ENCODE measurements at regions not wholly inside any gene's neighbourhood (a gene's known extent, or its start where the extent isn't known, plus 50 kb on each side); places are given as distances from the start of the nearest gene placed in this dataset.

GRCh38 chr9:4430432-4431261 is 59.6 kb upstream of the SLC1A1 start:
- Histone ChIP-seq H2AFZ (ENCODE audit: low read depth) (no peak overlapping the region), H3K79me2 (ENCODE audit: insufficient read depth) (no peaks in the 10 kb centered on the region), H3K27ac (ENCODE audit: low read depth in 2 of 2, low read length in 1 of 2) (no peak overlapping the region), H3K36me3 (replicated peaks in 1 of 2; ENCODE audit: control insufficient read depth in 1 of 2, insufficient read depth in 2 of 2, low read length in 1 of 2) (no peaks in the 10 kb centered on the region), H3K9me3 (no peaks in the 10 kb centered on the region), H3K27me3 (ENCODE audit: insufficient read depth) (no peaks in the 10 kb centered on the region), H3K4me2 (no peak overlapping the region), H4K20me1 (ENCODE audit: insufficient read depth) (no peaks in the 10 kb centered on the region), H3F3A (replicated peaks; ENCODE audit: insufficient read depth) (no peaks in the 10 kb centered on the region), H3K4me1 (ENCODE audit: control insufficient read depth in 1 of 2, insufficient read depth in 2 of 2, low read depth in 1 of 2, low read length in 1 of 2) (no peaks in the 10 kb centered on the region), H3K9ac (no peak overlapping the region), H3K4me3 (ENCODE audit: low read depth in 2 of 2, low read length in 1 of 2) (no peak overlapping the region), H3K9me2 (no peaks in the 10 kb centered on the region)
- no peak for TF ChIP-seq CHD2 (IDR thresholded peaks at IDR 0.05; ENCODE audit: low read length, partially characterized antibody)
- POLR2A ChIA-PET, result no interaction called here
- 51% methylated on average over 3 of the region's 3 CpGs for WGBS (ENCODE audit: low lambda C conversion rate)
- no peak for DNase-seq
- CTCF ChIA-PET, result interaction anchor here (1.0 to 1.4 kb wide), 3 partner anchors 55 to 174 kb away, joined by 3 read pairs; no protein-coding TSS in a partner anchor

- 51% methylated on average over 3 of the region's 4 CpGs for WGBS (ENCODE audit: low lambda C conversion rate)
These were observed 64.8 kb upstream of the SLC1A1 start for GRCh38 chr9:4425319-4426045.

More at GRCh38 chr9:4425319-4426045, 64.8 kb upstream of the SLC1A1 start:
- Histone ChIP-seq H3K4me2 (no peak overlapping the region), H3K9me3 (no peaks in the 10 kb centered on the region), H3K4me1 (ENCODE audit: control insufficient read depth in 1 of 2, insufficient read depth in 2 of 2, low read depth in 1 of 2, low read length in 1 of 2) (no peaks in the 10 kb centered on the region), H3K9me2 (no peaks in the 10 kb centered on the region), H3K9ac (no peak overlapping the region), H3K79me2 (ENCODE audit: insufficient read depth) (no peaks in the 10 kb centered on the region), H2AFZ (ENCODE audit: low read depth) (no peak overlapping the region), H3F3A (replicated peaks; ENCODE audit: insufficient read depth) (no peaks in the 10 kb centered on the region), H4K20me1 (ENCODE audit: insufficient read depth) (no peaks in the 10 kb centered on the region), H3K27me3 (ENCODE audit: insufficient read depth) (no peaks in the 10 kb centered on the region), H3K4me3 (ENCODE audit: low read depth in 2 of 2, low read length in 1 of 2) (no peak overlapping the region), H3K27ac (ENCODE audit: low read depth in 2 of 2, low read length in 1 of 2) (no peak overlapping the region), H3K36me3 (replicated peaks in 1 of 2; ENCODE audit: control insufficient read depth in 1 of 2, insufficient read depth in 2 of 2, low read length in 1 of 2) (no peaks in the 10 kb centered on the region)
- CTCF ChIA-PET, result interaction anchor here (0.8 kb wide), 1 partner anchor 9 kb away, joined by 3 read pairs; no protein-coding TSS in a partner anchor
- DNase-seq, result no peak
- POLR2A ChIA-PET, result no interaction called here
- TF ChIP-seq USF1 (IDR thresholded peaks at IDR 0.05; ENCODE audit: borderline replicate concordance, low read depth) (no peak), YY1 (IDR thresholded peaks at IDR 0.05; ENCODE audit: low read depth) (no peak), FOSL2 (IDR thresholded peaks at IDR 0.05; ENCODE audit: borderline replicate concordance, low read depth) (no peak), TEAD4 (IDR thresholded peaks at IDR 0.05; ENCODE audit: borderline replicate concordance, insufficient read depth) (no peak), CHD2 (IDR thresholded peaks at IDR 0.05; ENCODE audit: low read length, partially characterized antibody) (no peak), CTCF (IDR thresholded peaks at IDR 0.05) (no peak), EP300 (IDR thresholded peaks at IDR 0.05; ENCODE audit: borderline replicate concordance in 1 of 2, low read depth in 1 of 2, low read length in 1 of 2) (no peak), SIN3A (IDR thresholded peaks at IDR 0.05; ENCODE audit: borderline replicate concordance, low read depth, low read length) (no peak), REST (IDR thresholded peaks at IDR 0.05; ENCODE audit: low read depth, low read length) (no peak), EZH2phosphoT487 (IDR thresholded peaks at IDR 0.05; ENCODE audit: borderline replicate concordance, low read depth) (no peak), MXI1 (IDR thresholded peaks at IDR 0.05; ENCODE audit: low read depth, low read length) (no peak), PBX3 (IDR thresholded peaks at IDR 0.05) (no peak), RFX5 (IDR thresholded peaks at IDR 0.05; ENCODE audit: low read length) (no peak), MEF2A (IDR thresholded peaks at IDR 0.05; ENCODE audit: borderline replicate concordance, low read depth) (no peak), GABPA (IDR thresholded peaks at IDR 0.05; ENCODE audit: low read depth) (no peak), TAF1 (IDR thresholded peaks at IDR 0.05; ENCODE audit: borderline replicate concordance, low read depth, low read length) (no peak), GATA2 (CRISPR knock-in tag; IDR thresholded peaks at IDR 0.05) (no peak)
